ENCODE measurements at regions not wholly inside any gene's neighbourhood (a gene's known extent, or its start where the extent isn't known, plus 50 kb on each side); places are given as distances from the start of the nearest gene placed in this dataset.

GRCh38 chr1:218517459-218517858, 172.3 kb downstream of the TGFB2 start:
- no peak overlapping the region for H2BK5ac ChIP-seq (ENCODE audit: low read depth, low read length)
- ChIA-PET POLR2A (ENCODE audit: partially characterized antibody) (no interaction called here), CTCF (ENCODE audit: partially characterized antibody) (interaction anchor here (0.7 to 1.7 kb wide), 12 partner anchors 9 to 1296 kb away, joined by 3 to 6 read pairs (median 3); no protein-coding TSS in a partner anchor)
- TF ChIP-seq, protein P1, sequence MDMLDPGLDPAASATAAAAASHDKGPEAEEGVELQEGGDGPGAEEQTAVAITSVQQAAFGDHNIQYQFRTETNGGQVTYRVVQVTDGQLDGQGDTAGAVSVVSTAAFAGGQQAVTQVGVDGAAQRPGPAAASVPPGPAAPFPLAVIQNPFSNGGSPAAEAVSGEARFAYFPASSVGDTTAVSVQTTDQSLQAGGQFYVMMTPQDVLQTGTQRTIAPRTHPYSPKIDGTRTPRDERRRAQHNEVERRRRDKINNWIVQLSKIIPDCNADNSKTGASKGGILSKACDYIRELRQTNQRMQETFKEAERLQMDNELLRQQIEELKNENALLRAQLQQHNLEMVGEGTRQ (IDR thresholded peaks at IDR 0.05; ENCODE audit: low read length), result no peak
- TF ChIP-seq POLR2A (IDR thresholded peaks at IDR 0.05; ENCODE audit: control extremely low read depth in 1 of 2, low read depth in 2 of 2, low read length in 2 of 2) (no peak), PHF8 (conservative IDR thresholded peaks at IDR 0.05; ENCODE audit: low read depth, low read length) (no peak), HDAC6 (IDR thresholded peaks at IDR 0.05; ENCODE audit: low read depth, low read length) (no peak), CHD1 (IDR thresholded peaks at IDR 0.05; ENCODE audit: low read depth, low read length) (no peak), SIN3A (conservative IDR thresholded peaks at IDR 0.05 in 1 of 2, IDR thresholded peaks at IDR 0.05 in 1 of 2; ENCODE audit: low read depth in 1 of 2, low read length in 2 of 2) (no peak), CREB1 (IDR thresholded peaks at IDR 0.05) (no peak), SUZ12 (IDR thresholded peaks at IDR 0.05; ENCODE audit: low read length) (no peak), KDM1A (IDR thresholded peaks at IDR 0.05; ENCODE audit: borderline replicate concordance, low read length) (no peak), MAFK (IDR thresholded peaks at IDR 0.05; ENCODE audit: low read depth, low read length) (no peak), TEAD4 (IDR thresholded peaks at IDR 0.05; ENCODE audit: low read depth, low read length) (no peak), CTBP2 (IDR thresholded peaks at IDR 0.05; ENCODE audit: borderline replicate concordance, insufficient read depth, insufficient read length, low read length) (no peak), SIRT6 (IDR thresholded peaks at IDR 0.05; ENCODE audit: low read length) (no peak), TAF7 (optimal IDR thresholded peaks at IDR 0.05; ENCODE audit: borderline replicate concordance, low read depth, low read length) (no peak)
- no peaks in the 10 kb centered on the region for H3K4me1 ChIP-seq (replicated peaks in 1 of 4; ENCODE audit: control insufficient read depth in 3 of 4, insufficient read depth in 4 of 4, low read length in 3 of 4)
- 92% methylated on average over 5 of the region's 5 CpGs; no CpG with 5 or more reads in 1 of the 2 experiments for whole genome bisulfite sequencing, 2 experiments (ENCODE audit: extremely low coverage in 1 of 2, insufficient coverage in 1 of 2, insufficient read length in 1 of 2, insufficient replicate concordance in 2 of 2, low coverage in 1 of 2, low lambda C conversion rate in 2 of 2, missing lambda C conversion rate in 1 of 2)
- H2AK5ac ChIP-seq (ENCODE audit: low read depth, low read length), result no peak overlapping the region
- no peak overlapping the region for H2BK15ac ChIP-seq (ENCODE audit: low read length)
- H3K27me3 ChIP-seq (replicated peaks in 1 of 4; ENCODE audit: control insufficient read depth in 3 of 4, extremely low read depth in 1 of 4, insufficient read depth in 3 of 4, low read length in 3 of 4), result peaks cover 0 to 1% (median 0%) of the 10 kb centered on the region in 4 experiments; a peak in 1 of 7 replicates
- no peak overlapping the region for H2BK12ac ChIP-seq (ENCODE audit: low read depth, low read length)
- H3K4me3 ChIP-seq (ENCODE audit: extremely low read depth in 1 of 4, insufficient read depth in 2 of 4, low read depth in 3 of 4, low read length in 4 of 4), result no peak overlapping the region
- H3K18ac ChIP-seq (ENCODE audit: extremely low read depth, low read length), result no peak overlapping the region
- H3K14ac ChIP-seq (ENCODE audit: insufficient read length), result no peak overlapping the region
- no peak overlapping the region for H2BK120ac ChIP-seq (replicated peaks; ENCODE audit: low read depth, low read length)
- H4K8ac ChIP-seq (ENCODE audit: extremely low read depth, insufficient read depth, low read length), result no peak overlapping the region
- no peaks in the 10 kb centered on the region for H3K23me2 ChIP-seq (ENCODE audit: low read depth, low read length)
- H3K4me2 ChIP-seq (ENCODE audit: insufficient read depth in 1 of 2, low read depth in 2 of 2, low read length in 2 of 2), result no peak overlapping the region
- no peak overlapping the region for H4K91ac ChIP-seq (replicated peaks; ENCODE audit: insufficient read length, low read length)
- no peaks in the 10 kb centered on the region for H3K9me3 ChIP-seq (ENCODE audit: insufficient read depth in 2 of 2, low read depth in 1 of 2, low read length in 1 of 2)
- H3K23ac ChIP-seq (ENCODE audit: insufficient read length), result no peak overlapping the region
- FAIRE-seq (no peak), DNase-seq (ENCODE audit: low read depth in 1 of 2, low spot score in 2 of 2) (no peak)
- no peak overlapping the region for H2AFZ ChIP-seq (ENCODE audit: low read length)
- no peak overlapping the region for H3K9ac ChIP-seq (replicated peaks in 1 of 4; ENCODE audit: extremely low read depth in 1 of 4, low read depth in 3 of 4, low read length in 3 of 4)
- no peak overlapping the region for H3K4ac ChIP-seq (replicated peaks; ENCODE audit: insufficient read length, low read depth, low read length)
- H3K79me2 ChIP-seq (ENCODE audit: control insufficient read depth in 1 of 2, insufficient read depth in 2 of 2, low read length in 2 of 2), result no peaks in the 10 kb centered on the region
- no peaks in the 10 kb centered on the region for H4K20me1 ChIP-seq (replicated peaks in 1 of 2; ENCODE audit: control insufficient read depth in 1 of 2, insufficient read depth in 2 of 2, low read length in 2 of 2)
- no peaks in the 10 kb centered on the region for H3K79me1 ChIP-seq (ENCODE audit: low read depth, low read length)
- no peak overlapping the region for H3K27ac ChIP-seq (ENCODE audit: low read depth, low read length)
- H3K36me3 ChIP-seq (ENCODE audit: control insufficient read depth in 2 of 4, insufficient read depth in 4 of 4, low read length in 3 of 4), result no peaks in the 10 kb centered on the region
- H4K5ac ChIP-seq (ENCODE audit: insufficient read length, low read depth, low read length), result no peak overlapping the region
- H2BK20ac ChIP-seq (ENCODE audit: low read length), result no peak overlapping the region
- no peak overlapping the region for H3K56ac ChIP-seq (replicated peaks; ENCODE audit: insufficient read length, low read depth, low read length)
